Stimulated activated CD4-positive, alpha-beta T cell treated with anti-CD3 and anti-CD28 coated beads, Interleukin-15, amount 100 ng/mL, for 24 hours (primary cell): ENCODE measurements at regions not wholly inside any gene's neighbourhood (a gene's known extent, or its start where the extent isn't known, plus 50 kb on each side); places are given as distances from the start of the nearest gene placed in this dataset.
"Not testable (repeated sequence)": the region's sequence is repeated elsewhere in the genome, so short reads cannot be mapped to it uniquely, and the experiment has no call there.

Experiments
- DNase-seq: peaks from one replicate; pipeline ENCODE4 v3.0.0-alpha.2; 2020

- DNase-seq = no peak
Measured at GRCh38 chr2:180255981-180256380, 248.9 kb upstream of the CWC22 start.

- DNase-seq = no peak
Measured at GRCh38 chr2:180254872-180255271, 247.8 kb upstream of the CWC22 start.

- no peak for DNase-seq
Measured at GRCh38 chr2:180247658-180248057, 240.6 kb upstream of the CWC22 start.

- no peak for DNase-seq
Measured at GRCh38 chr2:180246268-180246667, 239.2 kb upstream of the CWC22 start.

- DNase-seq = no peak
Measured at GRCh38 chr2:180240774-180241173, 233.7 kb upstream of the CWC22 start.

- DNase-seq = no peak
Measured at GRCh38 chr2:180238729-180239128, 231.6 kb upstream of the CWC22 start.

- DNase-seq = not testable (repeated sequence)
Measured at GRCh38 chr2:180236061-180236460, 229.0 kb upstream of the CWC22 start.

GRCh38 chr2:180235506-180235905, 228.4 kb upstream of the CWC22 start:
- DNase-seq = not testable (repeated sequence)

GRCh38 chr2:180234991-180235390, 227.9 kb upstream of the CWC22 start:
- not testable (repeated sequence) for DNase-seq

- no peak for DNase-seq
Measured at GRCh38 chr2:180231015-180231414, 223.9 kb upstream of the CWC22 start.

GRCh38 chr2:180227461-180227860, 220.4 kb upstream of the CWC22 start:
- DNase-seq = no peak

GRCh38 chr2:180225118-180225517, 218.0 kb upstream of the CWC22 start:
- DNase-seq = no peak

GRCh38 chr2:180222644-180223043, 215.5 kb upstream of the CWC22 start:
- no peak for DNase-seq

- no peak for DNase-seq
Measured at GRCh38 chr2:180219491-180219890, 212.4 kb upstream of the CWC22 start.

- no peak for DNase-seq
Measured at GRCh38 chr2:180208841-180209240, 201.7 kb upstream of the CWC22 start.

- DNase-seq = no peak
Measured at GRCh38 chr2:180205621-180206235, 198.6 kb upstream of the CWC22 start.

- DNase-seq = no peak
Measured at GRCh38 chr2:180203972-180204371, 196.9 kb upstream of the CWC22 start.

- DNase-seq = no peak
Measured at GRCh38 chr2:180202467-180202951, 195.4 kb upstream of the CWC22 start.

- DNase-seq = no peak
Measured at GRCh38 chr2:180196419-180196977, 189.4 kb upstream of the CWC22 start.

- no peak for DNase-seq
Measured at GRCh38 chr2:180195847-180196246, 188.8 kb upstream of the CWC22 start.

GRCh38 chr2:180191432-180192124, 184.5 kb upstream of the CWC22 start:
- no peak for DNase-seq

- DNase-seq = no peak
Measured at GRCh38 chr2:180190851-180191250, 183.8 kb upstream of the CWC22 start.

- no peak for DNase-seq
Measured at GRCh38 chr2:180187611-180188010, 180.5 kb upstream of the CWC22 start.

GRCh38 chr2:180184506-180184905, 177.4 kb upstream of the CWC22 start:
- no peak for DNase-seq
